GM10266 (cell line): ENCODE measurements at regions not wholly inside any gene's neighbourhood (a gene's known extent, or its start where the extent isn't known, plus 50 kb on each side); places are given as distances from the start of the nearest gene placed in this dataset.

Experiments used
- DNase-seq: peaks from one replicate; pipeline ENCODE4 v3.0.0; 2012; ENCODE audit errors: extremely low spot score
- TF ChIP-seq, protein P1 (sequence below): IDR thresholded peaks from 2 replicates; pipeline ENCODE4 v1.5.1; 2012; ENCODE audit warnings: mild to moderate bottlenecking, low read depth; ENCODE audit not compliant: control insufficient read depth, insufficient read depth; ENCODE audit errors: missing control alignments

GRCh38 chr6:56357616-56358373, 110.4 kb upstream of the COL21A1 start:
- TF ChIP-seq, protein P1, sequence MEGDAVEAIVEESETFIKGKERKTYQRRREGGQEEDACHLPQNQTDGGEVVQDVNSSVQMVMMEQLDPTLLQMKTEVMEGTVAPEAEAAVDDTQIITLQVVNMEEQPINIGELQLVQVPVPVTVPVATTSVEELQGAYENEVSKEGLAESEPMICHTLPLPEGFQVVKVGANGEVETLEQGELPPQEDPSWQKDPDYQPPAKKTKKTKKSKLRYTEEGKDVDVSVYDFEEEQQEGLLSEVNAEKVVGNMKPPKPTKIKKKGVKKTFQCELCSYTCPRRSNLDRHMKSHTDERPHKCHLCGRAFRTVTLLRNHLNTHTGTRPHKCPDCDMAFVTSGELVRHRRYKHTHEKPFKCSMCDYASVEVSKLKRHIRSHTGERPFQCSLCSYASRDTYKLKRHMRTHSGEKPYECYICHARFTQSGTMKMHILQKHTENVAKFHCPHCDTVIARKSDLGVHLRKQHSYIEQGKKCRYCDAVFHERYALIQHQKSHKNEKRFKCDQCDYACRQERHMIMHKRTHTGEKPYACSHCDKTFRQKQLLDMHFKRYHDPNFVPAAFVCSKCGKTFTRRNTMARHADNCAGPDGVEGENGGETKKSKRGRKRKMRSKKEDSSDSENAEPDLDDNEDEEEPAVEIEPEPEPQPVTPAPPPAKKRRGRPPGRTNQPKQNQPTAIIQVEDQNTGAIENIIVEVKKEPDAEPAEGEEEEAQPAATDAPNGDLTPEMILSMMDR: no peak
- DNase-seq: no peak

- no peak for DNase-seq
- TF ChIP-seq, protein P1: no peak
These were observed 109.0 kb upstream of the COL21A1 start for GRCh38 chr6:56356426-56356825.

GRCh38 chr6:56353860-56354259, 106.5 kb upstream of the COL21A1 start:
- TF ChIP-seq, protein P1: no peak
- no peak for DNase-seq

DNA sequence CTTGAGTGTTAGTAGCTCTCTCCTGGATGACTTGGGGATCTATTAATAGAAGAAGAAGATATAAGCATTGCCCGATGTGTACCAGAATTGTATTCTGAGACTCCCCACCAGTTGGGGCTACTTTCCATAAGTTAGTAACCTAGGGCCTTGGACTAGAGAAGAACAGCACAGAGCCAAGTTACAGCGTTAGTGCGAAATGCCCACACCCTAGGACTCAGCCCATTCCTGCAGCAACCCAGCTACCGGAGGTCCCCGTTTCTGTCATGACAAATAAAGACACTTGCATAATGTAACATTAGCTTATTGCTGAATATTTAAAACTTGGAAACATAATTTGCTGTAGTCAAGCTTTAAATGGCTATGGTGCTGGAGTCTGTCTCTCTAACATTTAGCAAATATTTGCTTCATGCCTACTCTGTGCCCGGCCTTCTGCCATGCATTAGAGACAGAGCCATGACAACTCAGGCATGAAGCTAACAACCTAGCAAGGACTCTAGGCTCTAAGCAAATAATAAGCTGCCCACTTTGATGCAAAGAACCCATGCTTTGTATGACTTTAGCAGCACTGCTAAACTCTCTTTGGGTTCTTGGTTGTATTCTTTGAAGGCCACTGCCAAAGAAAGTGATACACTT, 103.4 kb upstream of the COL21A1 start:
- DNase-seq: no peak
- TF ChIP-seq, protein P1: no peak

- DNase-seq: no peak
- TF ChIP-seq, protein P1: no peak
These were observed 101.8 kb upstream of the COL21A1 start for GRCh38 chr6:56349194-56349593.

DNA sequence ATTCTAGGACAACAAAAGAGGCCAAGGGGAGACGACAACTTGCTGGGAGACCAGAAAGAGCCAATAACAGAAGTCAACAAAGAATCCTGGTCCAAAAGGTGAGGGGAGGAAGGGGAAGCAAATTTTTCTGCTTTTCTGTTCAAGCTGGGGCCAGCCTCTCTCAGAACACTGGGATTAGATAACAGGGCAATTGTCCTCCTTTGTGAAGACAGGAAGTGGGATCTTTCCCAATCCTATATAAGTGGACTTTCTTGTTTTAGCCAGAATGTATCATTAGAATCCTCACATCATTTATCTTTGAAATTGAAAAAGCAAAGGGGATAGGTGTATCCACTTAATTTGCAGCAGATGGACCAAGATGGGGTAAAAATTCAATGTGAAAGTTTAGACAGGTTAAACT, 101.2 kb upstream of the COL21A1 start:
- TF ChIP-seq, protein P1: no peak
- no peak for DNase-seq

DNA sequence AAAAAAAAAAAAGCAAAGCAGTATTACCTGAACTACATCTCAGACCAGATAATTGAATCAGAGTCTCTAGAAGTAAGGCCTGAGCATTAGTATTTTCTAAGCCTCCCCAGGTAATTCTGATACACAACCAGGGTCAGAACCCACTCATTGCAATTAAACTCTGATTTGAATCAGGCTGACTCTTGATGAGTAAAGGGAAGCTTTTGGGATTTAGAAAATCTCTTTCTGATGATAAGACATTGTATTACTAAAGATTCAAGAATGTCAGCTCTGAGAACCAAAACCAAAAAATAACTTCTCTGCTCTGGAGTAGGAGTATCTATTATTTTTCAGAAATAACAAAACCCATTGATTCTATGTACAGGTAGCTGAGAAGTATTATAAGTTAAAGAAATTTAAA, 100.1 kb upstream of the COL21A1 start:
- DNase-seq: no peak

More for the DNA sequence above, 100.1 kb upstream of the COL21A1 start:
- TF ChIP-seq, protein P1: no peak
